NAMALWA (cell line): ENCODE measurements at regions not wholly inside any gene's neighbourhood (a gene's known extent, or its start where the extent isn't known, plus 50 kb on each side); places are given as distances from the start of the nearest gene placed in this dataset.
"Not testable (repeated sequence)": the region's sequence is repeated elsewhere in the genome, so short reads cannot be mapped to it uniquely, and the experiment has no call there.

ENCODE experiments used
- DNase-seq: peaks from one replicate; pipeline ENCODE4 v3.0.0-alpha.2; 2015; ENCODE audit warnings: low spot score

DNA sequence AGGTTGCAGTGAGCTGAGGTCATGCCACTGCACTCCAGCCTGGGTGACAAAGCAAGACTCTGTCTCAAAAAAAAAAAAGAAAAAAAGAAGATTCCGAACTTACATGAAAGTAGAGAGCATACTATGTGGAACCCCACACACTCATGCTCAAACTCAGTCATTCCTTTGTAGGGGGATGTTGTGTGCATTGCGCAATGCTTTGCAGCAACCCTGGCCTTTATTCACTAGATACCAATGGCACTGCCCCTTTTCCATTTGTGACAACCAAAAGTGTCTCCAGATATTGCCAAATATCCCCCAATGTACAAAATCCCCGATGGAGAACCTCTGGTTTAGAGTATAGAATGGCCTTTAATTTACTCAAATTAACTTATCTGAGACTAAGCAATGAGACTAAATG, 158.6 kb downstream of the GJA1 start:
- DNase-seq: no peak

DNA sequence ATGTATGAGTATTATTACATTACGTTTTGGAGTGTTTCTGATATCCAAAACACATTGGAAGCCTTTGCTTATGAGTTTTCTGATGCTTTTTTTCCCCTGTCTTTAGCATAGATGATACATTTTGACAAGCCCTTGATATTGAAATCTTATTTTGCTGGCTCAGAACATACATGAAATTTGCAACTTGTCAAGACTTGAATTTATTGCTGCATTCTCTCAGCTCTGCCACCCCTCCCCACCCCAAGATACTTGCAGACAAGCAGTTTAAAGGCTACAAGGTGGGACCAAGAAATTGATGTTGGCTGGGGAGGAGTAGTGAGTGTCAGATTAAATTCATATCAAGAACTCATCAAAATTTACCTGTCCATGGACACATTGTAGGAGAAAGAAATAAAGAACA, 160.2 kb downstream of the GJA1 start:
- no peak for DNase-seq

- DNase-seq: no peak
Measured at GRCh38 chr6:121596441-121596840, 161.0 kb downstream of the GJA1 start.

GRCh38 chr6:121597654-121598053, 162.2 kb downstream of the GJA1 start:
- DNase-seq: no peak

GRCh38 chr6:121599331-121599730, 163.9 kb downstream of the GJA1 start:
- DNase-seq: not testable (repeated sequence)

GRCh38 chr6:121600389-121601168, 165.1 kb downstream of the GJA1 start:
- DNase-seq: no peak

DNA sequence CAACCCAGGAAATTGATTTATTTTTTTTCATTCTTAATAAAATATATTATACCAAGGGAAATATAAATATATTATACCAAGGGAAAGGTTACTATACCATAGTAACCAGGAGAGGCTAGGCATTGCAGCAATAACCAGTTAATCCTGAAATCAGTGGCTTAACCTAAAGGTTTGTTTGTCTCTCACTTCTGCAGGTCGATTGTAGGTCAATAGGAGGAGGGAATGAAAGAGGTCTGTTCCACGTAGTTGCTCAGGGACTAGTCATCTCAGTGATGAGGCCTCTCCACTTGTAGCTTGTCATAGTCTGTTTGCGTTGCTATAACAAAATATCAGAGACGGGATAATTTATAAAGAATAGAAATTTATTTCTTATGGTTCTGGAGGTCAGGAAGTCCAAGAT, 168.0 kb downstream of the GJA1 start:
- no peak for DNase-seq

- no peak for DNase-seq
Measured at GRCh38 chr6:121607721-121608120, 172.3 kb downstream of the GJA1 start.

DNA sequence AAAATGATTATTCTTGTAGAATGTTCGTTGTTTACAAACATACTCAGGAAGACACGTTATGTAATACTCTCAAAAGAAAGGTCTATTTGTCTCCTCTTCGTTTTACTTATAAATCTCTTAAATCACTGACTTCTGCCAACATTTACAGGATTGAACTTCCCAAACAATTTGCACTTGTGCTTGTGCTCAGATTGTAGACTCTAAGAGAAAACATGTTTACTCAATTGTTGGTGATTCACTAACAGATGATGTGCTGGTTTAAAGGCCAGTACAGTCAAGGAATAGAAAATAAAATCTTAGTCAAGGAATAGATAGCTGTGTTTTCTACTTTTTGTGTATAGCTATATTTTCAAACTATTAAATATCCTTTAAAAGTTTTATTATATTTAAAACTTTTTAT, 172.8 kb downstream of the GJA1 start:
- DNase-seq: no peak

DNA sequence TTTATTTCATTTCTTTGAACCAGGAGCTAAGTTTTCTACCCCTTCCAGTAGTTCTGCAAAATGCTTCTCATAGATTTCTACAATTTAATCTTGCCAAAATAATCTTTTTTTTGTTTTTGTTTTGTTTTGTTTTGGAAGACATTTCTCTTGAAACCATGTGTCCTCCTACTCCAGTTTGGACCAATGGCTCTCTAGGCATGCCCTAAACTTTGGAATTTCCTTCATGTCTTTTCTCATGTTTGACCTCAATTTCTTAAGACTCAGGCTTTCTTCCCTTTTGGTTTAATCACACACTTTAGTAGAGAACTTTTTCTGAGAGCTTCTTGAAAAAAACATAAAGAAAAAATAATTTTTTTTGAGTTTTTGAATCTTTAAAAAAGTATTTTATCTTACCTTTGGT, 173.8 kb downstream of the GJA1 start:
- DNase-seq: no peak

DNA sequence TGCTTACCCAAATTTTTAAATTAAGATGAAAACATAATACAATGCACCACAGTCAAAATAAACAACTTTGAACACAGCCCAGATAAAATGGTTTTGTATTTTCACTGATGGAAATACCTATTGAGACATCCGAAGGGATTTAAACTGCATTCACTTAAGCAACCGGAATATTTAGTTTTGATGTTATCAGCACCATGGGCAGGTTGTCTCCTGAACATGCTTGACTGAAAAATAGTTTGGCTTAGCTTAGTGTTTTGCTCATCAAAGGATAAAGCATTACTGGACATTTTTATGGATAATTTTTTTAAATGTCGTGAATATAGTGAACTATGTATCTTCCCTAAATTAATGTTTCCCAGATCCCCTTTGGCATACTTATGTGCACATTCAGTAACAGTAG, 177.5 kb downstream of the GJA1 start:
- DNase-seq: no peak

DNA sequence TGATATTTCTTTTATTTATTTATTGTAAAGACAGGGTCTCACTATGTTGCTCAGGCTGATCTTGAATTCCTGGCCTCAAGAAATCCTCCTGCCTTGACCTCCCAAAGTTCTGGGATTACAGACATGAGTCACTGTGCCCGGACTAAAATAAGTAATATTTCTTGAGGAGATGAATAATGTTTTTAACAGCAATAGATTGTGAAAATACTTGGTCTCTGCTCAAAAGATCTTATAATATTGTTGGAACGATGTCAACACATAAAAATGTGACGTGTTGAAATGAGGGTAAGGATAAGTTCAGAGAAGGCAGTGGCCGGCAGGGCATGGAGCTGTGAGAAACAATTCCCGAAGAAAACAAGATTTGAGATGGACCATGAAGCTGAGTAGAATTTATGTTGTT, 178.7 kb downstream of the GJA1 start:
- DNase-seq: no peak

- no peak for DNase-seq
Measured at GRCh38 chr6:121615493-121615892, 180.0 kb downstream of the GJA1 start.

DNA sequence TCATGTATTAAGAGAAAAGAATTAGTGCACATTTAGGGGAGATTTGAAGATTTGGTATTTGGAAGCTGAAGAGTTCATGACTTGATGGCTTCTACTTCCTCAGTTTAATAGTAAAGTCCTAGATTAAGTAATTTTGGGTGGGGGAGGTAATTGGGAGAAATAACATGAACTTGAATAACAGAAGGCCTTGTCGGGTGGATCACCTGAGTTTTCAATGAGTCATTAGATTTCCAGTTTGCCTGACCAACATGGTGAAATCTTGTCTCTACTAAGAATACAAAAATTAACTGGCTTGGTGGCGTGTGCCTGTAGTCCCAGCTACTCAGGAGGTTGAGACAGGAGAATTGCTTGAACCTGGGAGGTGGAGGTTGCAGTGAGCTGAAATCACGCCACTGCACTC, 181.0 kb downstream of the GJA1 start:
- DNase-seq: no peak

- no peak for DNase-seq
Measured at GRCh38 chr6:121617388-121617787, 181.9 kb downstream of the GJA1 start.

DNA sequence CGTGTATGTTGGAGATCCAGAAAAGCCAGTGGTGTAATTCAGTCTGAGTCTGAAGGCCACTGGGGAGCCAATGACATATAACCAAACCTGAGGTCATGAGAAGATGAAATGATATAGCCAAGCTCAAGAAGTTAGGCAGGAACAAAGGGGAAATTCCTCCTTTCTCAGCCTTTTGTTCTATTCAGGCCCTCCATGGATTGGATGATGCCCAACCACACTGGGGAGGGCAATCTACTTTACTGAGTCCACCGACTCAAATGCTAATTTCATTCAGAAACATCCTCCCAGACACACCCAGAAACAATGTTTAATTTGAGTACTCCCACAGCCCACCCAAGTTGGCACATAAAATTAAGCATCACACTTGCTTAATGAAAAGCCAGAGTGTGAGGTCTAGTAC, 183.6 kb downstream of the GJA1 start:
- no peak for DNase-seq

GRCh38 chr6:121619987-121620740, 184.7 kb downstream of the GJA1 start:
- no peak for DNase-seq

DNA sequence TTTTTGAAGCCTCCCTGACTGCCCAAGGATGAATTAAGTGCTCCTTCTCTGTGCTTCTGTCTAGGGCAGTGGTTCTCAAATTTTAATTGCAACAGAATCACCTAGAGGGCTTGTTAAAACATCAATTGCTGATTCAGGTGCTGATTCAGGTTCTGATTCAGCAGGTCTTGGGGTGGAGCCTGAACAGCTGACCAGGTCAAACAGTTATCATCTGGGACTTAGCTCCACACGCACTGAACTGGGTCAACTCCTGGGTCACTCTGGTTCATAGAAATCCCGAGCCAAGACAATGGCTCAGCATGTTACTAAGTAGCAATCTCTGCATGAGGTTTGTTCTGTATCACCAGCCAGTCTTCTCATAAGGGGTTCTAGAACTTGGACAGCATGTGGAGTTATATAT, 192.3 kb downstream of the GJA1 start:
- no peak for DNase-seq

- no peak for DNase-seq
Measured at GRCh38 chr6:121630716-121631115, 195.3 kb downstream of the GJA1 start.

DNA sequence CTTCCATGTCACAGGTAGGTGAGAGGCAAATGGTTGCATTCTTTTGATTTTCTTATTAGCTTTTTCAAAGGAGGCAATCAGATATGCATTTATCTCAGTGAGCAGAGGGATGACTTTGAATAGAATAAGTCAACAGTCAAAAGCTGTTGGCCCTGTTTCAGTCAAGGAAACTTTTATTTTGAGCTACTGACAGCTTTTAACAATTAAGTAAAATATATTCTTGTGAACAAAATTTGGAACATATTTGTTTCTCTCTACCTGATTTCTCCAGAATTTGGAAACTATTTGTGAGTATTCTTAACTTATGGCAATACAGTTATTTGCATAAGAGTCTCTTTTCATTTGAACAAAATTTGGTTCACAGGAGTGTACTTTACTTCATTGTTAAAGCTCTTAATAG, 196.3 kb downstream of the GJA1 start:
- DNase-seq: peak; percentile 7

GRCh38 chr6:121633309-121633708, 197.9 kb downstream of the GJA1 start:
- no peak for DNase-seq

- not testable (repeated sequence) for DNase-seq
Measured at GRCh38 chr6:121634586-121634985, 199.1 kb downstream of the GJA1 start.

- DNase-seq: no peak
Measured at GRCh38 chr6:121635355-121635754, 199.9 kb downstream of the GJA1 start.

- DNase-seq: not testable (repeated sequence)
Measured at GRCh38 chr6:121636217-121636616, 200.8 kb downstream of the GJA1 start.
